ENCODE measurements at regions not wholly inside any gene's neighbourhood (a gene's known extent, or its start where the extent isn't known, plus 50 kb on each side); places are given as distances from the start of the nearest gene placed in this dataset.

DNA sequence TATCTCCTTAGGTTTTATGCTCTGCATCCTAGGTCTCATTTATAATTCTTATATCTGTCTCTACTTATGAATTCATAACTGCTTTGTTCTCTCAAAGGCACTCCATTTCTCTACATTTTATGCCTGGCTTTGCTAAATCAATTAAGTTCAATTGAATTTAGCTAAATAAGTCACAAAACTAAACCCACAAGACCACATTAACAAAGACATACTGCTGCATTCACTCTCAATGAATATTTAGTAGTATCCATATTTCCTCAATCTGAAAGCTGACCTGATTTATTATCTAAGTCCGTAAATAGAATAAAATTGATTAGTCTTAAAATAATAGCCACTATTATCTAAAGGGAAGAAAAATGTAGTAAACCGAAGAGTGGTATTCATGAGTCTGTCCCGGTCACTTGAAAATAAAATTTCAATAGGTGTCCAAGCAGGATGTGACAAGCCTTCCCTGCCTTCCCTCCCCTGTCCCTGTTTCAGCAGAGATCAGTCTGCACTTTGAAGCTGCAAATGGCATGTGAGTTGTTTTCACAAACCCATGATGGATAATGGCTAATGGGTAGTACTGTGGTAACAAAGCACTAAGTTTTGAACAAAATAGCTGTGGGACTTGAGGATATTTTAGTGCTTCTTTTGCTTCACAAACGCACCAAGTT is 295.0 kb upstream of the NCAM2 start:
- DNase-seq = peak in 1 of 3 experiments; percentile 15

DNA sequence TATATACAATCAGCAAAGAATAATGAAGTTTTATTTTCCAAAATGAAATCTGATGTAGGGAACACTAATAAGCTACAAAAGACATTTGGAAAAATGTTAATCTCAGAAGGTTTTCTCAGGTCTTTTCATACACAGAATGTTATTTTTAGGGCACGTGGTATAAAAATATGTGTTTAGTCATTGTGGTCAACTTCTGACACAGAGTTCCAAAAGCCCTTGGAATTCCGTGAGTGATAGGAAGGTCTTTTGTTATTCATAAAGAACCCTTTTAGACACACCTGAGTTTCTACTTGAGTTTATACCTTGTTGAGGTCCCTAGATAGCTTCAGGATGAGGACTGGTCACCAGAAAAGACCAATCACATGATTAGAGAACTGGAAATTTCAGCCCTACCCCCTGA is 277.6 kb upstream of the NCAM2 start:
- no peak for DNase-seq

DNA sequence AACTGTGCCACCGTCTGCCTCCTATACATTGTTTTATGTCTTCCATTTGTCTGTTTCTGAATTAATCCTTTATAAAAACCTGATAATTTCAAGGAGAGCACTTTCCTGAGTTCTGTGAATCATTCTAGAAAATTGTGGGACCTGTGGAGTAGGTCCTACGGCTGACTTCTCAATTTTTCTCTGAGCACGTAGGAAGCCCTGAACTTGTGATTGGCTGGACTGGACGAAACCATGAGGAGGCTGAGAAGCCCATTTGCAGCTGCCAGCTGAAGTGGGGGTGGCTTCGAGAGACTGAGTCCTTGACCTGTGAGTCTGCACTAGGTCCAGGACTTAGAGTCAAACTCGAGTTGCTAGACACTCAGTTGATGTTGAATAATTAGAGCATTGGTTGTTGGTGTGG is 277.1 kb upstream of the NCAM2 start:
- DNase-seq = no peak

DNA sequence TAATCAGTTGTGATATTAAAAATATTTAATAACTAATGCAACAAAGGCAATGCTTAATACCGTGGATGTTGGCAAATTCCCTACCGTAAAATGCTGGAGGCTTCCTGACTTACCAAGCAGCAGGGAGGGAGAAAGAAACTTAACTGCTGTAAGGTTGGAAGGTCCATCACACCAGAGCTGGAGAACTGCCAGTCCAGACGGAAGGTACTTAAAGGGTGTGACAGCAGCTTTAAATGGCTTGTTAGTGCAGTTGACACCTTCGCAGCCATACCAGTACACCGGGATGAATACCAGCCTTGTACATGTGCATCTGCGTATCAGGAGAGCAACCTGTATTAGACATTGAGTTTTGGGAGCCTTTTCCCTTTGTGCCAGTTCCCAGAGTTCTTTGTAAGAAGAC is 269.5 kb upstream of the NCAM2 start:
- DNase-seq = no peak

DNA sequence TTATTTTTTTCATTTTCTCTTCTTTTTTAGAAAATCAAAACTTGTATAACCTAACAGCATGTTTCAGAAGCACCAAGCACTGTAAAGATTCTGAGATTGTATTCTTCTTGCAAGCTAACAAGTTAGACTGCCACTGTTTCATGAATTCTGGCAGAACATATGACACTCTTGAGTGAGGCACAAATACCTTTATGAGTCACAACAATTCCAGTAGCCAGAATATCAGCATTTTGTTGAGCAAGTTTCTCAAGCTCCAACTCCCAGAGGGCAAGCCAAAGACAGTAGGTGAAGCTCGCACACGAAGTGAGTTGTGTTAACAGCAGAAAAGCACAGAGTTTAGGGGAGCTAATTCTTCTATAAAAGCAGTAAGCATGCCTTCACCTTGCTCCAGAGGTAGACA is 268.8 kb upstream of the NCAM2 start:
- DNase-seq = no peak

DNA sequence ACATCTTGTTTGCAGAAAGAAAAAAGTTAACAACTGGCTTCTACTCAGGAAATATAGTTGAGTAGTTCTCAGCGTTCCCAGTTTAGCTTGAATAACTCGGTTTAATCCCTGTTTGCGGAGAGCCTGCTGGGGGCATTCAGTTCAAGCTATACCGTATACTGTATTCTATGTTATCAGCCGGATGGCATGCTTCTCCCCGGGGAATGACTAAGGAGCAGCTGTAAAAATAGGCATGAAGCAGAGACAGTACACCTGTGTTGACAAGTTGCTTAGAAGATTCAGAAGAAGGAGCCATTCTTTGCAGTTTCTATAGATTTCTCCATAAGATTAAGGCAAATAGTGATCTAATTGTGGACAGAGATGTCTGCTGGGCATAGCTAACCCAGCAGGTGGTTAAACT is 267.8 kb upstream of the NCAM2 start:
- DNase-seq = no peak

DNA sequence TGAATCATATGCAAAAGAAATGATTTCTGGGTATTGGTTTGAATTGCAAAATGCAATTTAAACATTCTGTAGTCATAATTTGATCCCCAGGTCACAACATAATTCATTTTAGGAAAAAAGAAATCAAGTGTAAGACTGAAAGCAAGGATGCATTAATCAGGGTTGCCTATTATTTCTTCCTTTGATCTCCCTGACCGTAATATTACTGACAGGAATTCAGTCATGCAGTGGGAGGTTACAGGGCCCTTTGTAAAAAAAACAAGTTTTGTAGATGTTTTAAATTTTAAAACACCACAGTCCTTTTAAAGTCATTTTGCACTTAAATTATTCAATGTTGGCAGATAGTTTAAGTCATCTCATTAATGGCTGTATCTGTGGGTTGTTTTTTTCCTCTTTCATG is 263.0 kb upstream of the NCAM2 start:
- no peak for DNase-seq

DNA sequence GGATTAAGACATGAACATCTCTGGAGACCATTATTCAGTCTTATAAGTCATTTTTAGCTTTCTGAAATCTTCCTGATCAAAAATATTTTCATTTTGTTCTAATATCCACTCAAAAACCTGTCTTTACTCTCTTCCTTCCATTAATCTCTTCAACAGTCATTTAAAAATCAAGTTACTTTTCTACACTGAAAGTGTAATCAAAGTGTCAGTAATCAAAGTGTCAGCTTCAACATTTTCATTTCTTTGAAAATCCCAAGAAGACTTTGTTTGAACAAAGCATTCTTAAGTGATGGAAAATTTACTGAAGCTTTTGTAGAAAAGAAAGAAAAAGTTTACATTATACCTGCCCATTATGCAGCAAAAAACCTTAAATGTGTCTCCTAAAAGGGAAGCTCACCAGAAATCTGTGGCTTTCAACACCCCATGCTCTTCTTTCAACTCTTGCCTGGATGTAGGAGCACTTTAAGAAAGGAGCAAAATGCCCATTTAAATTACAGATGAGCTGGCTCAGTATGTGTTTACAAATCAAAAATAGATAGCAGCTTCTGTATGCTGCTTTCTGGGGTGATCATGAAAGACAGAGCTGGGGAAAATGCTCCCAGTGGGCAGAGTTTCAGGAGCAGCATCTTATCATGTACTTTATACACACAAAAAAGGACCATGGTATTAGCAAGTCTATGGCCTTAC is 260.8 kb upstream of the NCAM2 start:
- DNase-seq = no peak

DNA sequence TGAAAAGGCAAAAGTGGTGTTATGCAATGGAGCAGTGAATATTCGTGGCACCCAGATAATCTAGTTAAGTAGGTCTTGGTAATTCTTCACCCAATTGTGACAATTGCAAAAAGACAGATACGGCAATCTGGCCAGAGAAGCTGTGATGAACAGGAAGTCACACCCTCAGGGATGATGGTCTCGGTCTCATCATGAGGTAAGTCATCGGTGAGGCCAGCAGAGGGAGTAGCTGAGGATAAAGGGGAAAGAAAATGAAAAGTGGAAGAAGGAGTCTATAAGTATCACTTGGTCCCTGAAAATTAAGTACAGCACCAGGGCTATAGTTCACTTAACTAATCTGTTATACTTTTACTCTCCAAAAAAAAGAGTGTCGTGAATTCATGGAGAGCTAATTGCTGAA is 258.8 kb upstream of the NCAM2 start:
- peak in 1 of 3 experiments; percentile 37 for DNase-seq

DNA sequence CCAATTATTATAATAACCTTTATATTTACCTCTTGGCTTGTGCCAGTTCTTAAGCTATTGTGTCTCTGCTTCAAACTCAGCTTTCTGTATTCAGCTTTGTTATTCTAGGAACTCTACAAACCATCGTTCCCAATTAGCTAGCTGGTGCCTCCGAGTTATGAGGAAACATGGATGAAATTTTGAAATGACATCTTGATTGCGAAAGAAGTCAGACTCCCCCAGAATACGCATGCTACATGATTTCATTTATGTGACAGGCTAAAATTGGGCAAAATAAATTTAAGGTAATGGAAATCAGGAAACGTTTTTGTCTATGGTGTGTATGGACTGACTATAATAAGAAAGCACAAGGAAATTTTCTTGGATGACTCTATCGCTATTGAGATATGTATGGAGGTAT is 256.8 kb upstream of the NCAM2 start:
- no peak for DNase-seq

DNA sequence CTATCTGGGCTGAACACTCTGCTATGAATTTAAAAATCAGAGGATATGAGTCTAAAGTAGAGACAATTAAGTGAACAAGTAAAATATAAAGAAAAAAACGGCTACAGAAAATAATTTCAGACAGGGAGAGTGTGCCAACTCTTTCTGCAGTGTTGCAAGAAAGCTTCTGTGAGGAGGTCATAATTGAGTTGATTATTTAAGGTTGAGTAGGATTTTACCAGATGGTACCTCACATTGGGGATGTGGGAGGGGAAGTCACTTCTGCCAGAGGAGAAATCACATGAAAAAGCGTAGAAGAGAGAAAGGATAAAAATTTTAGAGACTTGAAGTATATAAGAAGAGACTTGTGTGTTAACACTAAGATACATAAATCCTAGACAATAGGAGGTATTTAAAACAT is 238.0 kb upstream of the NCAM2 start:
- no peak for DNase-seq

DNA sequence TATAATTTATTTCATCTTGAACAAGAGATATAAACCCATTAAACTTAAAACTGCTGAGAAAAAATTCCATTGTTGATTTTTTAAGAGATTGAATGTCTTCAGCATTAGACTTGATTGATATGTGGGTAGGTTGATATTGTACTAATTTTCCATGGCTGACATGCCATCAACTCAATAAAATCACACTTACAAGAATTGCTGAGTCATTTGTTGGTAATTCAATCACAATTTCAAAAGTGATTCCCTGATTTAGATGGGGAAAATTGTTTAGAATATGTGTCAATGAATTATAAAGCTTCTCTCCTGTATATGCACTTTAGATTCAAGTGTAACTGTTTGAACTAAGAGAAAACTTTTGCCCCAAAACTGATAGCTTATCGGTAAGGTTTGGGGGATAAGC is 223.5 kb upstream of the NCAM2 start:
- no peak for DNase-seq

DNA sequence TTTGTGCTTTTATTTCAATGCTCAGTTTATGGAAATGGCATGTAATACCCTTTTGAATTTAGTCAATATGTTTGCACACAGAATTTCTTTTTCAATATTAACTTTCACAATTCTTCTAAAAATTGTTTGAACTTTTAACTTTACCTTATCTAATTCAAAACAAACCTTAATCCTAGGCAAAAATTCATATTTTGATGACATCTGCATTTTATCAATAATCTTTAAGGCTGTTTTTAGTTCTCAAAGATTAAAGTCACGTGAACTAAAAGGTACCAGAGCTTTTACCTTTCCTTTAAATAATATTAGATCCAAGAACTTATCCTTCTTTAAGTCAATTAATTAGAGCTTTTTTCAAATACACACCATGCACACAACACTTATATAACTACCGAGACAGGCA is 218.9 kb upstream of the NCAM2 start:
- DNase-seq = no peak

DNA sequence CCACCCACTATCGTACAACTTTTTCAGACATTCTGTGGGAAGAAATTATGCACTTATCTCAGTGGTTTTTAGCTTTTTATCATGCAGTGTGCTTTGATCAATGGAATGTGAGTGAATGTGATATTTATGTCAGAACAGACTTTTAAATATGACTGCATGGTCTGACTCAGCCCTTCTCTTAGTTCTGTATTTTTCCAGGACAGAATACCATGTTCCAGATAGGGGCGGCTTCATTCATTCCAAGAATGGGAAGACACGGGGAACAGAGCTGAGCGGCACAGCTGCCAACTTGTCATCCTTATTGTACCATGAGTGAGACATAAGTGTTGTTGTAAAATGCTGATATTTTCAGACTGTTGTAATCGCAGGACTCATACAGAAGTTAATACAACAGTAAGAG is 214.6 kb upstream of the NCAM2 start:
- no peak for DNase-seq

DNA sequence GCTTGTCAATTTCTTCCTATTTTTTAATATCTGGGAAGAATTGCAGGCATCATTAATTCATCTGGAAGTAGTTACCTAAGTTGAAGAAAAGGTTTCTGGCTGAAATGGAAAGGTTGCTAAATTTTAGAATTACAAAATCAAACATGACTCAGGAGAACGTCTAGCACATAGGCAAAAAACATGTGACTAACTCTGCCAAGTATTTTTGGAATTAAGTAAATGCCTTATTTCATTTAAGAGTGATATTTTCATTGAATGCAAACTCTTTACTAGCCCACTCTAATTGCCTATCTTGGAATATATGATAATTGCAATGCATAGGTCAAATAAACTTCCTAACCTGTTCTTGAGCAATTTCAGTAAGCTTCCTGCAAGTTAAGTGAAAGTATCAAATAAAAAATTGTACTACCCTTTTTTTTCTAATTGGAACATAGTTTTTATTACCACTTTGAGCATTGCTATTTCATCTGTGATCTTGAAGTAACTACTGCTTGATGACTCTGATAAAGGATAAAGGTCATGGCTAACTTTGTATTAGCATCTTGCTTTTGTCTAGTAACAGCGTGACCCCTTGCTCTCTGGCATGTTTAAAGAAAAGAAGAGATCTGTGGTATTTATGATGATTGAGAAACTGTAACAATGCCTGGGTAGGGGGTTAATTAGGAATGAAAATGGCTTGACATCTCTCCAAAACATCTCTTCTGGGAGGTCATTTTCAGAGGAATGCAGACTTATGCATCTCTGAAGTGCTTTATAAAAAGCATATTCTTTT is 208.3 kb upstream of the NCAM2 start:
- DNase-seq = no peak

DNA sequence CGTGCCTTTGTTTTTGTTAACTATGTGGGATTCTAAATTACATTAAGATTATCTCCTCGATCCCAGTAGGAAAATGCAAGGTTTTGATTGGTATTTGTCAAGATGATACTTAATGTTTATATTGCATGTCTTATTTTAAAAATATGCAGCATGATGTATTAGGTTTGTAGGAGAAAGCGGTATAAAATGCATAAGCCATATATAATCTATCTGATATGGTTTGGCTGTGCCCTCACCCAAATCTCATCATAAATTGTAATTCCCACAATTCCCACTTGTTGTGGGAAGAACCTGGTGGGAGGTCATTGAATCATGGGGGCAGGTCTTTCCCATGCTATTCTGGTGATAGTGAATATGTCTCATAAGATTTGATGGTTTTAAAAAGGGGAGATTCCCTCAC is 198.1 kb upstream of the NCAM2 start:
- DNase-seq = no peak

DNA sequence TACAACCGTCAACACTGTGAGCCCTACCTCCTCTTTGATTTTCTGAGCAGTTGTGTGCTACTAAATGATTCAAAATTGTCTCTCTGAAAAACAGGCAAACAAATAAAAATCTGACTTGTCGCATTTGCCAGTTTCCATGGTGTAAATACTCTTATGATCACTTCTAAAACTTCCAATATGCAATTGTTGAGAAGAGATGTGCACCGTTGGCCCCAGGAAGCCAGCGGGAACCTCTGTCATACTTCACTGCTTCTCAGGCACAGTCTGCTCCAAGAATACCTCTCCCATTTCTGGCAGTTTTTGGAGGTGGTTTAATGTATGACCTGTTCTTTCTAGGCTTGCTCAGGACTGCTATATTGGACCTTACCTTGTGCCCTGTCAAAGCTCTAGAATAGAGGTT is 196.0 kb upstream of the NCAM2 start:
- DNase-seq = no peak

DNA sequence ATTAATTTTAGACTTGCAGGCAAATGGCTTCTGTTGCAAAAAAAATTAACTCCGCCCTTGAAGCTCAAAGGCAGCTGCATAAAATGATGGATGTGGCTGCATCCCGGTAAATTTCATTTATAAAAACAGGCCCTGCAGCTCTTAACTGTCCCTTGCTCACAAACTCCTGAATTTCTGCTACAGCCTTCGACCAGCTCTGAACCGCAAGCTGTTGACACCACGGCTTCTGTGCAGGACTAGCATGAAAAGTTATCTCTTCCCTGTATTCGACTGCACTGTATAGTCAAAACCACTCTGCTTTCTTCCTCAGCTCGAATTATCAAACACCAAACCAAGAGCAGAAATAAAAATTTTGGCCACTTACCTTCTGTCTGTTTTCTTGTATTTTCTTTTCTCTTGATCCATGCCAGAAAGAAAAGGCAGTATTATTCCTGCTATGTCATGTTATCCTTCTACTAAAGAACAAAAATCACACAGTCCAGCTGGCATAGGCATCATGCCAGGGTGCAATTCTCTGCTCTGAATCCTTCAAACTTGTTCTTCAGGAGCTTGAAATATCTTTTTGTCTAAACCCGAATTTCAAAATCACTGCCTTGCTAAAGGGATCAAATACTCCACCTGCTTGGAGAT is 195.5 kb upstream of the NCAM2 start:
- DNase-seq = no peak

DNA sequence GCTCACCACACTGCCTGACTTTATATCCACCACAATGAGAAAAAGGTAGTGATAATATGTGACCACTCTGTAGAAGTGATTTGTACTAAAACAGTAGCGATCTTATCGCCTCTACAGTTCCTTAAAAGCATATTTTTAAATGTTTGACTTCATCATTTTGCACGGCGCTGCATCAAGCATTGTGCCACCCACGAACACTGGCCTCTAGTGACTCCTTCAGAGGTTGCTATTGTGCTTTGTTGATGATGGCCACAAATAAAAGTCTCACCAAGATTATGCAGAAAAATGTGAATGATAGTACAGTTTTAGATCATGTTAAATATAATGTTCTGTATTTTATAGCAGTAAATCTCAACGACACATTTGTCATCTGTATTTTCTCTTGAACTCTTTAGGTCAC is 186.5 kb upstream of the NCAM2 start:
- no peak for DNase-seq

DNA sequence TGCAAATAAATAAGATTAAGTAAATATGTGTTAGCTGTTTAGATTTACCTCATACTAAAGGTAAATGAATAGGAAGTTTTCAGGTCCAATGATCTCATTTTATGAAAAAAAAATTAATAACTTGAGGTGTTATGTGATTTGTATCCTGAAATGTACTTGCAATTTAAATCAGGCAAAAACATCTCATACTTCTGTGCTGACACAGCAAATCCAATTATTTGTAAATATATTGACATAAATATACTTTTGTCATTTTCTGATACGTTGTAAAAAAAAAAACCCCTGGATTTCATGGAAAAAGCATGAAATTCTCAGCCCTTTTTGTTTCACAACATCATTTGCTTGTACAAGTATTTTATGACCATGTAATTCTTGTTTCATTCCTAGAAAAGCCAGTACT is 184.1 kb upstream of the NCAM2 start:
- DNase-seq = no peak

DNA sequence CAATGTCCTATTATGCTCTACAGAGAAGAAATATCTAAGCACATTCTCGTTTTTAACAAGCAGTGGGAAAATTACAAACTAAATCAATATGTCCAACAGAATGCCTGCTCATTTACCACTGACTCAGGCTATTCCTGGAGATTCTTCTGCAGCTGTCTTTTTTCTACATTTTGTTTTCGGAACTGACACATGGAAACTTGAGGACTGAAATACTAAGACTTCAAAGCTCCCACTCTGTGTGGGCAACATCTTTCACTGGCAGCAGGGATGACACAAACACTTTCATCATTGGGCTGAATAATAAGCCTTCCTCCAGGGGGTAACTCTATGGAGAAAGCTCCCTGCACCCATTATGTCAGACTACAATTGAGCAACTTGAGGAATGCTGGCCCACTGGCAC is 175.5 kb upstream of the NCAM2 start:
- no peak for DNase-seq

DNA sequence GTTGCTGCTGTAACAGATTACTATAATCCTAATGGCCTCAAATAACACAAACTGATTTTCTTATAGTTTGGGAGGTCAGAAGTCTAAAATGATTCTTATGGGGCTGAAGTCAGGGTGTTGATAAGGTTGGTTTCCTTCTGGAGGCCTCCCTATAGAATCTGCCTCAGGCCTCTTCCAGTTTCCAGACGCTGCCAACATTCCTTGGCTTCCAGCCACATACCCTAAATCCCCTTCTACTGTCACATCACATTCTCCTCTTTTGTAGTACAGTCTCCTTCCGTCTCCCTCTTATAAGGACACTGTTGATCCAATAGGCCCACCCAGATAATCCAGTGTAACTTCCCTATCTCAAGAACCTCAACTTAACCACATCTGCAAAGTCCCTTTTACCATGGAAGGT is 145.3 kb upstream of the NCAM2 start:
- no peak for DNase-seq

DNA sequence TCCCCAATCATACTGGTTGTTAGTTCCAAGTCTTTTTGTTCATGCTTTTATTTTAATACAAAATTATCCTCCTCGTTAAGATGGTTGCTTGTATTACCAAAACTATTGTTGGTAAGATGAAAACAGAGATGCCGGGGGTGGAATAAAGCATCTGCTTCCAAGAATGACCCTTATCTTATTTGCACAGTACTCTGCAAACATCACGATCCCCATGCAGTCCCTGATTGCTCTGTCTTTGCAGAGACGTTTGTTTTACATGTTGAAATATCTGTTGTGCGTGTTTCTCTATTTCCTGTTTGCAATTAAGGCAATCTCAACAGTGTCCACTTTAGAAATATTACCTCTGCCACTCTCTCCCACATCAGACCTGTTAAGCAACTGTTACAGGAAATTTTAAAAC is 141.3 kb upstream of the NCAM2 start:
- peak; percentile 83 to 97 (median 91) for DNase-seq

DNA sequence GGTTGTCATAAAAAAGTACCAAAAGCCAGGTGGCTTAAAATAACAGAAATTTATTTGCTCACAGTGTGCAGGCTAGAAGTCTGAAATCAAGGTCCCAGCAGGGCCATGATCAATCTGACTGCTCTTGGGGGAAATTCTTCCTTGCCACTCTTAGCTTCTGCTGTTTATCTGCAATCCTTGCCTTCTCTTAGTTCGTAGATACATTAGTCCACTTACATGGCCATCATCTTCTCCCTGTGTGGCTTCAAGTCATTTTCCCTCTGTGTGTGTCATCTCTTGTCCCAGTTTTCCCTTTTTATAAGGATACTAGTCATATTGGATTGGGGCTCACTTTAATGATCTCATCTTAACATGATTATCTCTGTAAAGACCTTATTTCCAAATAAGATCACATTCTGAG is 124.0 kb upstream of the NCAM2 start:
- DNase-seq = no peak

Measured in NCI-H1417 (cell line).